ENCODE measurements at regions not wholly inside any gene's neighbourhood (a gene's known extent, or its start where the extent isn't known, plus 50 kb on each side); places are given as distances from the start of the nearest gene placed in this dataset.
"Not testable (repeated sequence)": the region's sequence is repeated elsewhere in the genome, so short reads cannot be mapped to it uniquely, and the experiment has no call there.

DNA sequence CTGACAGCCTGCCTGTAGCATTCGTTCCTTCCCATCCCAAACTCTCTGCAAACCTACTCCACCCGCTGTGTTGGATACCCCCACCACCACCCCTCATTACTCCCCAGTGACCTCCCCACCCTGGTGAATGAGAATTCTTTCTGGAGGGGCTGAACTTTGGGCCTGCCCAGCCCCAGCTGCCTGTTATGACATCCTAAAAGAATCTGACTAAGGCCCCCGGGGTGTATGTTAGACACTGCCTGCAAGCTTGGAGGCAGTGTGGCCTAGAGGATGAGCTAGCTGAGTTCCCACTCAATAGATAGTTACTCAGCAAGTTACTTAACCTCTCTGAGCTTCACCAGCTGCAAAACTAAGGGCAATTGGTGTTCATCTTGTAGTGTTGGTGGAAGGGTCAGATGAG, 110.2 kb upstream of the FGGY start:
- intact Hi-C loops (cut with micrococcal nuclease): no loop called here
- ATAC-seq (peak; percentile 81), DNase-seq (peak; percentile 41)

DNA sequence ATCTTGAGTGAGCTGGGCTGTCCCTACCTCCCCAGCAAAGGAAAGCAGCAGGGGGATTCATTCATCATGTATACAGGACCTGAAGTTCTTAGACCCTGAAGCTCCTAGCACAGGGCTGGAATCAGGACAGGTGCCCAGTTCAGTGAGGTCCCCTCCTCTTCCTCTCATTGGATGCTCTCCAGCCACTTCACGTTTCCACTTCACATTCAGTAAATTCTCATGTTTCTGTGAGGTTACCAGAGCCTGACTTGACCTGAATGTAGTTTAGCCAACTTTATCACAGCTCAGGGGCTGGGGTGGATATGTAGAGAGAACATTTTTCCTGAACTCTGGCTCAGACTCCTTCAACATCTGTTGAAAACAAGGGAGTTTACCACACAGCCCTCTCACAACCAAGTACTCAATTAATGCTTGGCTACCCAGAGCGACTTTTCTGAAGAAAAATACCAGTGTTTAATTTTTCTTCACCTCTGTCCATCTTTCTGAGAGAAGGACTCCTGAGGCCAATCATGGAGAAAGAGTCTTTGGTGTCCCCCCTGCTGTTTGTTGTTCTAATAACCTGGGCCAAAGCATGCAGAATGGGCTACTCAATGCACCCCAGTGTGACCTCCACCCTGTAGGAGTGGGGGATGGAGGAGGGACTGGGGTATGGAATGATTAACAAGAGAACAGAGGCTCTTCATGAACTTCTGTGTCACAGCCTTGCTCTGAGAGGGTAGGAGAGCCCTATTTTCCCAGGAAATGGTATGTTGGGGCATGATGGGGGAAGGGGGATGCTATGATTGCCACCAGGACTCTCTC, 108.3 kb upstream of the FGGY start:
- ATAC-seq: peak; percentile 86
- no peak for DNase-seq
- intact Hi-C loops (cut with micrococcal nuclease): no loop called here

GRCh38 chr1:59193443-59194093, 103.3 kb upstream of the FGGY start:
- DNase-seq (no peak), ATAC-seq (no peak)
- intact Hi-C loops (cut with micrococcal nuclease): no loop called here

DNA sequence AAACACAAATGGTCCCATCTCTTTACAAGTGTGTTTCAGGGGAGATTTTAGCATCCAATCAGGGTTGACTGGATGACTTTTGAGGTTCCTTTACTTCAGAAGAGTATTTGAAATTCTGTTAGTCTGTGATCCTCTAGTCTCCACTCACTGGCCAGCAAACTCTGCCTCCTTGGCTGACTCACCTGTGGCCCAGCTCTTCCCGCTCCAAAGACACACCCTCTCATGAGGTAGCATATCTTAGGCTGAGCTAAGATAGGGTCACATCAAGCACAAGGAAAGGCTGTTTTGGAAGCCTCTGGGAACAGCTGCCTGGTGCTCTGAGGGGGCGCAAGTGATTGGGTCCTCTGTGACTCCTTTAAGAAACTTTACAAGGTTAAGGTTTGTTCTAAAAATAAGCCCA, 102.3 kb upstream of the FGGY start:
- DNase-seq (no peak), ATAC-seq (no peak)
- intact Hi-C loops (cut with micrococcal nuclease): no loop called here

DNA sequence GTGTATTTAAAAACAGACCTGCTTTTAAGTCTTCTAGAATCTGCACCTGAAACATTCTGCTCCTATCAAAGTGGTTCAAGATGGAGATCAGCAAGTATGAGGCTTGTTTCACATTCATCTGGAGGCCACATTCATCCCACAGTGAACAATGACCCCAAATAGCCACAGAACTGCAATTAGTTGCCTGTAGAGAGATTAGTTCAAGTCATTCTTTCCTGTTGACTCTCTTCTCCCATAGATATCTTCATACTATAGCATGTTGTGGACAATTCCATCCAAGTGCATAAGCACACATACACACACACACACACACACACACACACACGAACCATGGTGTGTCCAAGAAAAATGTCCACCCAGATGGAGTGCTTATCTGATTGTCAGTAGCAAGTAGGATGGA, 101.7 kb upstream of the FGGY start:
- ATAC-seq: no peak
- DNase-seq: no peak
- intact Hi-C loops (cut with micrococcal nuclease): no loop called here

DNA sequence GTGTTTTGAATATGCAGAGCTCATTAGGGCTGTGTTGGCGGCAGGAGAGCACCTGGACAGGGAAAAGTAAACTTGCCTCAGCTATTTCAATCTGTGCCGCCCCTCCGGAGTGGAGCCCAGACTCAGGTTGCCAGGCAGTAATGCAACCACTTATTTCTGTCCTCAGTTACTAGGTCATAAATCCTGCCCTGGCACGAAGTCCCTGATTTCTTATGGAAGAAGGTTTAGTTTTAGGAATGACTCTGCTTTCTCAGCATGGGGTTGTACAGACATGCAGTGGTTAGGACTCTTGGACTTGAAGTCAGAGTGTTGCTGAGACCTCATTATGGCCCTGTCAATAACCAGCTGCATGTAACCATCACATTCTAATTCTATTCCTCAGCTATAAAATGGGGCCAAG, 98.3 kb upstream of the FGGY start:
- DNase-seq: no peak
- ATAC-seq: no peak
- intact Hi-C loops (cut with micrococcal nuclease): no loop called here

- ATAC-seq (no peak), DNase-seq (no peak)
- intact Hi-C loops (cut with micrococcal nuclease): no loop called here
These were observed 97.7 kb upstream of the FGGY start for GRCh38 chr1:59199147-59199546.

DNA sequence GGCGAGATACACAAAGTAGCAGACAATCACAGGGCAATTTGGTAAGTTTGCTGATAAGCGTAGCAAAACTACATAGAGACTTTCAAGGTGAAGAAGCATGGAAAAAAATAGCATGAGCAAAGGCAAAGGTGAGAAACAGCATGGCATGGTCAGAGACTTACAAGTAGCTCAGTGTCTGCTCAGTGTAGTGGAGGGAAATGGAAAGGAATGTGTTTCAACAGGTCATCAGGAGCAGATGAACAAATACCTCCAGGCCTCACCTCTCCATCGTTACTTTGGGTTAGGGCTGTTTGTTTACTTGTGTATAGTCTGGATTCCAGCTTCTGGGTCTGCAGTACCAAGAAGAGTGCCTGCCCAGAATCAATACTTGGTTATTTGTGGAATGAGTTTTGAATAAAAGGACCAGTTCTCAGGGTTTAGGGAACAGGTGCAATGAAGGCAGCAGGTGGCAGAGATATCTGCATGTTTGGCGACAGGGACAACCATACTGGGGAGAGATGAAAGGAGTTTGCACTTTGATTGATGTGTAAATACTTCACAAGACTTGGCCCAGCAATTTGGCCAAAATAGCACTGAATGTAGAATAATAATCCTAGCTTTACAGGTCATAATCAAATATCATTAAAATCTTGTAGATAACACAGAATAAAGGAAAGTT, 97.0 kb upstream of the FGGY start:
- DNase-seq (no peak), ATAC-seq (no peak)
- intact Hi-C loops (cut with micrococcal nuclease): no loop called here

DNA sequence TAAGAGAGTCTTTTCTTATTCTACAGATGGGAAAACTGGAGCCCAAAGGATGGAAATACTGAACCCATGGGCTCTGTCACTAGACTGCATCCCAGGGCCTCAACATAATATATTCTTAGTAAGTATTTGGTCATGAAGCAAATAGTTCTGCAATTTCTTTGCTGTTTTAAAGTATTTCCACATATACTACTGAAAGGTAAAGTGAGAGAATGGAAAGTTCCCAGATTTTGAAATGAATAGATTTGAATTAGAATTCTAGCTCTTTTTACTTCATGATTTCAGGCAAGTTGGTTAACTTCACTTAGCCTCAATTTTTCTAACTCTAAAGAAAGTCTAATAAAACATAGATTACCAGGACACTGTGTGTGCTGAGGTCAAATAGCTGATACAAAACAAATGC, 95.6 kb upstream of the FGGY start:
- intact Hi-C loops (cut with micrococcal nuclease): no loop called here
- DNase-seq (no peak), ATAC-seq (no peak)

- ATAC-seq (peak; percentile 21), DNase-seq (no peak)
- intact Hi-C loops (cut with micrococcal nuclease): no loop called here
These were observed 94.4 kb upstream of the FGGY start for GRCh38 chr1:59202455-59202854.

DNA sequence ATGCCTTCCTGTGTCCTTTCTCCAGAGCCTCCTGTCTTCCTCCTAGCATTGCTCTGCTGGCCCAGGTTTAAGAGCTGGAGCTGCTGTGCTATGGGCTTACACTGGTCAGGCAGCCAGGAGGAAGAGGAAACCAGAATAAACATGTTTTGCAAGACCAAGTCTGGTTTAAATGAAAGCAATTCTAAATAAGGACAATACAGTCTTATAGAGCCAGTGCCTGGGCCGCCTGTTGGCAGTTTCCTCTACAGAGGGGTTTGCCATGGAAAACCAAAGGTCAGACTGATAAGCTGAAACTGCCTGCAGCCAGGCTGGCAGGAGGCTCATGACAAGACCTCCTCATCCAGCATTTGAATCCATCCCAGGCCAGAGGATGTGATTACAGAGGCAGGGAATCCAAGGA, 92.9 kb upstream of the FGGY start:
- DNase-seq (peak; percentile 67), ATAC-seq (peak; percentile 95)
- intact Hi-C loops (cut with micrococcal nuclease): no loop called here

- DNase-seq; intact Hi-C loops (cut with micrococcal nuclease); ATAC-seq: not testable (repeated sequence)
These were observed 90.3 kb upstream of the FGGY start for GRCh38 chr1:59206616-59207015.

DNA sequence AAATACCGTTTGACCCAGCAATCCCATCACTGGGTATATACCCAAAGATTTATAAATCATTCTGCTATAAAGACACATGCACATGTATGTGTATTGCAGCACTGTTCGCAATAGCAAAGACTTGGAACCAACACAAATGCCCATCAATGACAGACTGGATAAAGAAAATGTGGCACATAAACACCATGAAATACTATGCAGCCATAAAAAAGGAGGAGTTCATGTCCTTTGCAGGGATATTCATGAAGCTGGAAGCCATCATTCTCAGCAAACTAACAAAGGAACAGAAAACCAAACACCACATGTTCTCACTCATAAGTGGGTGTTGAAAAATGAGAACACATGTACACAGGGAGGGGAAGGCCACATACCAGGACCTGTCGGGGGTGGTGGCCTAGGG, 86.5 kb upstream of the FGGY start:
- DNase-seq; ATAC-seq; intact Hi-C loops (cut with micrococcal nuclease): not testable (repeated sequence)

DNA sequence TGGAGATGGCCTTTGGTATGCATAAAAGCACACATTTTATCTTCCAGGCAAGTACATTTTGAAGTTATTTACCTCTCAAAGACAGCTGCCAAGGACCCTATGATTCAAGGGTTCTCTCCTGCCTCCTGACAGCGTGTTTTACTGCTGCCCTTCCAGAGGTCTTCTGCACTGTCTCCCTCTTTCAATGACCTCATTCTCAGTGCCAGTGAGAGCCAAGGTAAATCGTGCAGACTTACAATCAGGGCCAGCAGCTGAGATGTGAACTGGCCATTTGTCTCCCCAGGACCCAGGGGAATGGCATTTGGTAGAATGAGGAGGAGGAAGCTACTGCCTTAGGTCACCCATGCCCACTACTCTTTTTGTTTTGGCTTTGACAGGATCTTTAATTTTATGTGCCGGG, 84.2 kb upstream of the FGGY start:
- ATAC-seq: no peak
- intact Hi-C loops (cut with micrococcal nuclease): no loop called here
- no peak for DNase-seq

DNA sequence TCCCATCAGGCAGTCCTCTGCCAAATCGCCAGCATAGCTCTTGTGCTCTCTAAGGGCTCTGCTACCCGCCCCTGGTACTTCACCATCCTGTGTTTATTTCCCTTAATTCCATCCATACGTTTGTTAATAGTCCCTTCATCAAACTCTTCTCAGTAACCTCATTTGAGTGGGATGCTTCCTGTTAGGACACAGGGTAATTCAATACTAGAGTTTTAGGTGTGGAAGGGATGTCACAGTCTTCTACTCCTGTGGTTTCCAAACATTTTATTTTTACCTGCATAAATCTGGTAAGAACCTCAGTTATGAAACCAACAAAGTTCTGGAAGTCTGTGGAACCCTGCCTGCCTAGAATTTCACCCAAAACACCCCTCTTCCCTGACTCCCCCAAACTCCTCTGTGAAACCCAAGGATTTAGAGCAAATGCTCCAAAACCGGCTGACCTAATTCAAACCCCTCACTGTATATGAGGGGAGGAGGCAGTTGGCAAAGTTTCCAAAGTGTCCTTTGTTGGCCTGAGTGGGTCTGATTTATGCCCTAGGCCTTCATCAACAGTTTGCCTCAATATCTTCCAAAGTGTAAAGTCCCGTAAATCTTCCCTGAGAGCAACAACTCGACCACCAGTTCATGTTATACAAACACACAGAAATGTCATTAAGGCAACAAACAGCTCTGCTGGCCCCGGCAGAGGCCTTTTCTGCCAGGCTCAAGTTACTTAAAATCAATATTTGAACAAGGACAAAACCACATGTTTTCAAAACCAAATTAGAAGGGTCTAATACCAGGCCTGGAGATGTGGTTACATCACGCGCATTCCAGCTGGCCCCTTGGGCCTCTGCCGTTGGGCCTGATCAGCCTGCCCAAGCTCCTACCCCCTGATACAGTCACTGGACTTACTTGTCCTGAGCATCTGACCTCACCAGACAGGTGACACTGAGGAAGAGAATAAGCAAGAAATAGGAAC, 82.4 kb upstream of the FGGY start:
- ATAC-seq (no peak), DNase-seq (no peak)
- intact Hi-C loops (cut with micrococcal nuclease): no loop called here

DNA sequence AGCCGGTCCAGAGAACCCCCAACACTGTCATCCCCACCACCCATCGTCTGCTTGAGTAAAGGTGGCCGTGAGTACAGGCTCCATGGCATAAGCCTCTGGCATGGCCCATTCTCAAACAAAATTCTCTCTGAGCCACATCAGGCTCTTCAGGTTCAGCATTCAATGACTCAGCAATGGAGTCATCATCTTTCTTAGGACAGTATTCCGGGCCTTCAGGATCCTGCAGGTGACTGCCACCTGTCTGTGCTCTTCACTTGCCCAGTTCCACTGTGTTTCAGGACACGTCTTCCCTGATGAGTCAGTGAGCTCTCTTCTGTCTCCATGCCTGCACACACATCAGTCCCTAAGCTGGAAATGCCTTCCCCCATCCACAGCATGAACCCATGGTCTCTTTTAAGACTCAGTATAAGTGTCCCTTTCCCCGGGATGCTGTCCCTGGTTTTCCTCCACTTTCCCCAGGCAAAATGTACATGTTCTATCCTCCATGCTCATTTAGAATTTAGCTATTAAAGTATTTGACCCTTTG, 81.1 kb upstream of the FGGY start:
- no peak for ATAC-seq
- intact Hi-C loops (cut with micrococcal nuclease): no loop called here
- no peak for DNase-seq

- ATAC-seq; intact Hi-C loops (cut with micrococcal nuclease); DNase-seq: not testable (repeated sequence)
These were observed 79.5 kb upstream of the FGGY start for GRCh38 chr1:59217439-59217838.

DNA sequence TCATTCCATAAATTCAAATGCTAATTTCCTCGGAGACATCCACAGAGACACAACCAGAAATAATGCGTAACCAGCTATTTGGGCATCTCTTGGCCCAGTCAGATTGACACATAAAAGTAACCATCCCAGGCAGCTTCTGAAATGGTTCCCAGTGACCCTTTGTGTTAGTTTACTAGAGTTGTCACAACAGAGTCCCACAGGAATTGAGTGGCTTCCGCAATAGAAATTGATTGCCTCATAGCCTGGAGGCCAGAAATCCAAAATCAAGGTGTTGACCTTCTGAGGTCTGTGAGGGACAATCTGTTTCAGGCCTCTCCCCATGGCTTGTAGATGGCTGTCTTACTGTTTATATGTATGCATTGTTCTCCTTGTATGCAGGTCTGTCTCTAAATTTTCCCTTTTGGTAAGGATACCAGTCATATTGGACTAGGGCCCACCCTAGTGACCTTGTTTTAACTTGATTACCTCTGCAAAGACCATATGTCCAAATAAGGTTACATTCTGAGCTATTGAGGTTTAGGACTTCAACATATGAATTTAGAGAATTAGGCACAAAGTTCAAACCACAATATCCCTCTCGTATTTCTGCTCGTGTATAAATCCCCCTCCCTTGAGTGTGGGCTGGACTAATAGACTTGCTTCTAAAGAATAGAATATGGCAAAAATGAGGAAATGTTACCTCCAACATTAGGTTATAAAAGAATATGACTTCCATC, 78.2 kb upstream of the FGGY start:
- intact Hi-C loops (cut with micrococcal nuclease): no loop called here
- ATAC-seq (no peak), DNase-seq (no peak)

DNA sequence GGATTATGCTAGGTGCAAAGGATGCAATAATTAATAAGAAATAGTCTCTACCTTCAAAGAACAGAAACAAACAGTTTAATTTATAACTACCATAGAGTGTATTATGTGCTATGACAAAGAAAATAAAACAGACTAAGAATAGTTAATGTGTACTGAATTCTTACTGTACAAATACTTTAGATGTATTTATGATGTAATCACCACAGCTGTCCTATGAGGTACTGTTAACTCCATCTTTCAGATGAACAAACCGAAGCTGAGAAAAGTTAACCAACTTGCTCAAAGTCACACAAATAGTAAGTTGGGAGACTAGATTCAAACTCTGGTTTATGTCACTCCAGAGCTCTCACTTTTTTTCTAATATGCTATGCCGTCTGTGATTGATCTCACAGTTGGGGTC, 77.0 kb upstream of the FGGY start:
- intact Hi-C loops (cut with micrococcal nuclease): no loop called here
- no peak for ATAC-seq
- no peak for DNase-seq
